Breast epithelium (tissue), 4 donors: ENCODE measurements at regions not wholly inside any gene's neighbourhood (a gene's known extent, or its start where the extent isn't known, plus 50 kb on each side); places are given as distances from the start of the nearest gene placed in this dataset.

Experiments used
- DNase-seq, 2 donors: peaks; one replicate each; pipeline ENCODE4 v3.0.0-alpha.2; 2019; ENCODE audit warnings: low spot score in 2 of 2
- H3K27ac ChIP-seq, 2 donors: fragments of 200-600 bp; sonication (generic) in 1 of 2; one replicate each; pipeline ENCODE4 v1.5.1; 2016 to 2019; ENCODE audit warnings: mild to moderate bottlenecking in 1 of 2
- H3K27me3 ChIP-seq, 2 donors: fragments of 200-600 bp; sonication (generic) in 1 of 2; one replicate each; pipeline versions ENCODE4 v1.5.1 to v1.6.0; 2017 to 2019; ENCODE audit warnings: control low read depth in 1 of 2, mild to moderate bottlenecking in 1 of 2
- H3K36me3 ChIP-seq: fragments of 200-600 bp; one replicate; pipeline ENCODE4 v1.5.1; 2019
- H3K4me1 ChIP-seq, 2 donors: fragments of 200-600 bp; sonication (generic); one replicate each; pipeline ENCODE4 v1.5.1; 2016 to 2019; ENCODE audit warnings: control low read depth in 1 of 2
- H3K4me3 ChIP-seq, 3 donors: fragments of 200-600 bp; sonication (generic); 1 replicate in 2 of 3; 2 replicates in 1 of 3; pipeline ENCODE4 v1.5.1; 2016 to 2019; ENCODE audit warnings: mild to moderate bottlenecking in 3 of 3, moderate library complexity in 2 of 3
- H3K9me3 ChIP-seq, 2 donors: fragments of 200-600 bp; sonication (generic) in 1 of 2; one replicate each; pipeline ENCODE4 v1.5.1; 2016 to 2019; ENCODE audit warnings: control low read depth in 1 of 2
- CTCF ChIP-seq, 3 donors: fragments of 450-650 bp; IDR thresholded peaks; one replicate each; pipeline ENCODE4 v1.5.1; 2016 to 2017; ENCODE audit warnings: antibody characterized with exemption in 3 of 3, mild to moderate bottlenecking in 3 of 3, moderate library complexity in 3 of 3
- POLR2A ChIP-seq: fragments of 450-650 bp; IDR thresholded peaks from one replicate; pipeline ENCODE4 v1.6.1; 2016; ENCODE audit warnings: antibody characterized with exemption, mild to moderate bottlenecking, moderate library complexity
- POLR2AphosphoS5 ChIP-seq, 3 donors: sonication (generic); formaldehyde crosslinking; IDR thresholded peaks; one replicate each; pipeline ENCODE4 v1.6.1; 2017; ENCODE audit warnings: antibody characterized with exemption in 3 of 3
- intact Hi-C: fragments of 100-400 bp; cut with DNase I; formaldehyde crosslinking; loops from one replicate; pipeline ENCODE4 v1.15.1; 2023; ENCODE audit warnings: low total_unique reads

GRCh38 chr5:124451721-124452383, 294.6 kb downstream of the ZNF608 start:
- TF ChIP-seq POLR2AphosphoS5 (IDR thresholded peaks at IDR 0.05) = no peak
- no peak for TF ChIP-seq POLR2A
- TF ChIP-seq CTCF (IDR thresholded peaks at IDR 0.05) = no peak
- intact Hi-C loops = no loop called here
- Histone ChIP-seq H3K9me3 (no peaks in the 10 kb centered on the region), H3K27me3 (no peaks in the 10 kb centered on the region), H3K4me1 (no peaks in the 10 kb centered on the region), H3K36me3 (no peaks in the 10 kb centered on the region), H3K4me3 (no peak overlapping the region), H3K27ac (no peak overlapping the region)
- no peak for DNase-seq

GRCh38 chr5:124446120-124446519, 300.3 kb downstream of the ZNF608 start:
- DNase-seq = no peak
- intact Hi-C loops = no loop called here
- no peaks in the 10 kb centered on the region for H3K27me3 ChIP-seq
- H3K9me3 ChIP-seq = no peaks in the 10 kb centered on the region
- H3K27ac ChIP-seq = no peak overlapping the region
- no peak overlapping the region for H3K4me3 ChIP-seq
- H3K4me1 ChIP-seq = no peaks in the 10 kb centered on the region
- TF ChIP-seq CTCF (IDR thresholded peaks at IDR 0.05) (no peak), POLR2A (no peak), POLR2AphosphoS5 (IDR thresholded peaks at IDR 0.05) (no peak)
- no peaks in the 10 kb centered on the region for H3K36me3 ChIP-seq

DNA sequence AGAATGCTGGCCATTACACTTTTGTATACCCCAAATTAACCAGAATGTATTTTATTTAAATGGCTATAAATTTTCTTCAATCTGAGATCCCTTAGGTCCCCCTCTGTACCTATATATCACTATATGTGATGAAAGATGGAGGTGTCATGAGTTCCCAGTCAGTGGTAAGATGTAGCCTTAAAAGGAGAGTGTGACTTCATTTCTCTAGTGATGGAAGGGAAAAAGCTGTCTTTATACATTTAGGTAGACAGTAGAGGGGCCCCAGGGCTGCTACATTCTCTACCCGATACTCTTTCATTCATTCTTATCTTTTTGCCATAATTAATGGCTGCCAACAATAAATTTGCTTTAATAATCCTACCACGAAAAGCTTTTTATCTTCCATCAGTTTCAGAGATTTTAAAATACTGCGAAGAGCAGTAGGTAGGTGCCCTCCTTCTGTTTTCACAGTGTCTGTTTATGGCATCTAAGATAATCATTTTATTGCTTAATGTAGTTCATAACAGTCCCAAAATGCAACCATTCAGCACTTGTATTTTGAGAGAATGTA, 301.3 kb downstream of the ZNF608 start:
- no peaks in the 10 kb centered on the region for H3K9me3 ChIP-seq
- TF ChIP-seq POLR2AphosphoS5 (IDR thresholded peaks at IDR 0.05) (no peak), POLR2A (no peak), CTCF (IDR thresholded peaks at IDR 0.05) (no peak)
- H3K4me3 ChIP-seq = no peak overlapping the region
- DNase-seq = no peak
- no peaks in the 10 kb centered on the region for H3K27me3 ChIP-seq
- intact Hi-C loops = no loop called here
- no peaks in the 10 kb centered on the region for H3K4me1 ChIP-seq
- H3K36me3 ChIP-seq = no peaks in the 10 kb centered on the region
- no peak overlapping the region for H3K27ac ChIP-seq

DNA sequence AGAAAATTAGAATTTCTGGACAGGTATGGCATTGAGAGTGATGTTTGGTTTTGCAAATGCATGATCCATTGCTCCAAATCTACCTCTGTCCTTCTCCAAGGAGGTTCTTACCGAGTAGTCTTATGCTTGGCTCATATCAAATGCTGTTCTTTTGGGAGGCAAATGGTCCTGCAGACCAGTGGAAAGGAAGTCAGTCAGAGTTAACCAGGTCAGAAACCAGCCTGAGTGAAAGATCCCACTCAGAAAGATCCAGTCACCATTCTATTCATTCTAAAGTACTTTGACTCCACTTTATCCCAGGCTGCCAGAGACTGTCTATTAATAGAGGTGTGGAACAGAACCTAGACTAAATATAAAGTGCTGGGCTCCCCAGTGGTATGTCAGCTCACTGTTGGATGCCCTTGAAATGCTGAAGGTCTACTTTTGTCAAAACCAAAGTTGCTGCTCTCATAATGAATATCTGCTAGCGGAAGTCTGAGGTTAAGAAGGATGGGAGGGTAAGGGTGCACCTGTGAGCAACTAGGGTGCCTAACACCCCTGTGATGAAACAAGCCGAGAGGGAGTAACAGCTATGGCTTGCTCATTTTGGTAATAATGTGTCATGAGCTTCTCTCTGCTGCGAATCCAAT, 302.2 kb downstream of the ZNF608 start:
- Histone ChIP-seq H3K4me1 (no peaks in the 10 kb centered on the region), H3K36me3 (no peaks in the 10 kb centered on the region), H3K27ac (no peak overlapping the region), H3K4me3 (no peak overlapping the region), H3K9me3 (no peaks in the 10 kb centered on the region), H3K27me3 (no peaks in the 10 kb centered on the region)
- intact Hi-C loops = no loop called here
- DNase-seq = no peak
- TF ChIP-seq CTCF (IDR thresholded peaks at IDR 0.05) (no peak), POLR2A (no peak), POLR2AphosphoS5 (IDR thresholded peaks at IDR 0.05) (no peak)

DNA sequence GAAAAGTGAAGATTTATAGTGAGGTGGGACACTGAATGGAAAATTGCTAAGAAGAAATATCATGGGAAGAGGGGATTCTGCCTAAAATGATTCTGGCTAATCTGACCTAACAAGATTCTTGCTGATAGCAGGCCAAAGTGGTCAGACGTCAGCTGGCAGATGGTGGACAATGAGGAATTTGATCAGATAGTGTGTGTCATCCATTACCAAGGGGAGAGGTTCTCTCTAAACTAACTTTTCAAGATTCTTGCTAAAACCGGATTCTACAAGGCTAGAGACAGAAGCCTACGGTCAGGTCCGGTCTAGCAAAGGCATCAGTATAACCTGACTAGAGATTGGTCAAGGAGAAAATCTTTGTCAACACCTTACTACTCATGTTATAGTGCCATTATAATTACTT, 306.0 kb downstream of the ZNF608 start:
- no peak for DNase-seq
- no peak overlapping the region for H3K4me3 ChIP-seq
- TF ChIP-seq POLR2AphosphoS5 (IDR thresholded peaks at IDR 0.05) (no peak), POLR2A (no peak), CTCF (IDR thresholded peaks at IDR 0.05) (no peak)
- no peaks in the 10 kb centered on the region for H3K36me3 ChIP-seq
- intact Hi-C loops = no loop called here
- no peak overlapping the region for H3K27ac ChIP-seq
- H3K4me1 ChIP-seq = no peaks in the 10 kb centered on the region
- no peaks in the 10 kb centered on the region for H3K9me3 ChIP-seq
- H3K27me3 ChIP-seq = no peaks in the 10 kb centered on the region
